Loucy (cell line): ENCODE measurements at regions not wholly inside any gene's neighbourhood (a gene's known extent, or its start where the extent isn't known, plus 50 kb on each side); places are given as distances from the start of the nearest gene placed in this dataset.

ENCODE experiments used
- H2AFZ ChIP-seq: fragments of 200-600 bp; sonication (generic); 2 replicates; pipeline ENCODE4 v1.6.0; 2016; ENCODE audit warnings: antibody characterized with exemption, mild to moderate bottlenecking, low read length, moderate library complexity
- H3F3A ChIP-seq: fragments of 200-600 bp; 2 replicates; pipeline ENCODE4 v1.6.0; 2016; ENCODE audit warnings: antibody characterized with exemption, low read depth, mild to moderate bottlenecking
- H3K27me3 ChIP-seq: fragments of 200-600 bp; sonication (generic); 2 replicates; pipeline ENCODE4 v1.6.1; 2014; ENCODE audit warnings: low read length, mild to moderate bottlenecking; ENCODE audit not compliant: insufficient read depth, poor library complexity, severe bottlenecking
- H3K36me3 ChIP-seq: fragments of 200-600 bp; sonication (generic); 2 replicates; pipeline ENCODE4 v1.6.1; 2016; ENCODE audit warnings: low read length; ENCODE audit not compliant: insufficient read depth
- H3K4me1 ChIP-seq: fragments of 200-600 bp; sonication (generic); 2 replicates; pipeline ENCODE4 v1.5.1; 2014; ENCODE audit warnings: low read length, mild to moderate bottlenecking; ENCODE audit not compliant: insufficient read depth, poor library complexity, severe bottlenecking
- H3K4me2 ChIP-seq: fragments of 200-600 bp; sonication (generic); 2 replicates; pipeline ENCODE4 v1.6.0; 2014; ENCODE audit warnings: antibody characterized with exemption, low read length, low read depth, mild to moderate bottlenecking; ENCODE audit not compliant: poor library complexity, severe bottlenecking
- H3K4me3 ChIP-seq: fragments of 200-600 bp; sonication (generic); 2 replicates; pipeline ENCODE4 v1.5.1; 2014; ENCODE audit warnings: low read length, mild to moderate bottlenecking, mixed read lengths; ENCODE audit not compliant: poor library complexity, severe bottlenecking
- H3K79me2 ChIP-seq: fragments of 200-600 bp; sonication (generic); 2 replicates; pipeline ENCODE4 v1.6.1; 2014; ENCODE audit warnings: low read length; ENCODE audit not compliant: insufficient read depth
- H3K9ac ChIP-seq: fragments of 200-600 bp; sonication (generic); 2 replicates; pipeline ENCODE4 v1.6.0; 2014; ENCODE audit warnings: mild to moderate bottlenecking, low read depth, low read length, moderate library complexity; ENCODE audit not compliant: poor library complexity, severe bottlenecking
- H3K9me2 ChIP-seq: fragments of 200-600 bp; sonication (generic); replicated peaks from 2 replicates; pipeline ENCODE4 v1.6.1; 2016; ENCODE audit warnings: low read depth, low read length, mixed read lengths
- H3K9me3 ChIP-seq: fragments of 200-600 bp; sonication (generic); 2 replicates; pipeline ENCODE4 v1.6.1; 2014; ENCODE audit warnings: mild to moderate bottlenecking, antibody characterized with exemption, low read length, low read depth; ENCODE audit not compliant: insufficient read depth
- H4K20me1 ChIP-seq: fragments of 200-600 bp; sonication (generic); 2 replicates; pipeline ENCODE4 v1.6.0; 2014; ENCODE audit warnings: antibody characterized with exemption, low read length, mild to moderate bottlenecking; ENCODE audit not compliant: insufficient read depth, poor library complexity, severe bottlenecking
- EZH2phosphoT487 ChIP-seq: fragments of 200-600 bp; IDR thresholded peaks from 2 replicates; pipeline ENCODE4 v1.6.1; 2018; ENCODE audit warnings: antibody characterized with exemption, mild to moderate bottlenecking, moderate library complexity, borderline replicate concordance
- TF ChIP-seq, protein P1 (sequence below): fragments of 200-600 bp; sonication (generic); conservative IDR thresholded peaks from 2 replicates; pipeline ENCODE4 v1.5.1; 2014; ENCODE audit warnings: mild to moderate bottlenecking, antibody characterized with exemption, low read length

DNA sequence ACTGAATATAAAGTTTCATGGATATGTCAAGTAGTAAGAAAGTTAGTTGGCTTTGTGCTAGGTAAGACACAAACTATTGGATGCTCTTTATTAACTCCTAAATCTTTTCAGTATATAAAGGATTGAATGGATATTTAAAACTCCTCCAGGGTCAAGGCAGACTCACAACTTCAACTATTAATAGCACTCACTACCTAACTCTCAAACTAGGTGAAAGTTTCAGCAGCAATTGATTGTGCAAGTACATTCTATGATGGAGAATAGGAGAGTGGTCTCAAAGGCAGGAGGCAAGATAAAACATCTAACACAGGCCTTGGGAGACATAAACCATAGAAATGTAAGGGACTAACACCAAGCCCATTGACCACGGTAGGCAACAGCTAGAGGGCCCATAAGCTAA, 328.9 kb upstream of the CHAC2 start:
- Histone ChIP-seq H3K27me3 (no peaks in the 10 kb centered on the region), H3K9me2 (no peaks in the 10 kb centered on the region), H4K20me1 (no peaks in the 10 kb centered on the region), H3K4me3 (no peak overlapping the region), H3K9me3 (no peaks in the 10 kb centered on the region), H3K4me1 (no peaks in the 10 kb centered on the region), H3K4me2 (no peak overlapping the region), H3K9ac (no peak overlapping the region), H3F3A (no peaks in the 10 kb centered on the region), H3K36me3 (no peaks in the 10 kb centered on the region), H3K79me2 (no peaks in the 10 kb centered on the region), H2AFZ (no peak overlapping the region)
- no peak for TF ChIP-seq EZH2phosphoT487
- TF ChIP-seq, protein P1, sequence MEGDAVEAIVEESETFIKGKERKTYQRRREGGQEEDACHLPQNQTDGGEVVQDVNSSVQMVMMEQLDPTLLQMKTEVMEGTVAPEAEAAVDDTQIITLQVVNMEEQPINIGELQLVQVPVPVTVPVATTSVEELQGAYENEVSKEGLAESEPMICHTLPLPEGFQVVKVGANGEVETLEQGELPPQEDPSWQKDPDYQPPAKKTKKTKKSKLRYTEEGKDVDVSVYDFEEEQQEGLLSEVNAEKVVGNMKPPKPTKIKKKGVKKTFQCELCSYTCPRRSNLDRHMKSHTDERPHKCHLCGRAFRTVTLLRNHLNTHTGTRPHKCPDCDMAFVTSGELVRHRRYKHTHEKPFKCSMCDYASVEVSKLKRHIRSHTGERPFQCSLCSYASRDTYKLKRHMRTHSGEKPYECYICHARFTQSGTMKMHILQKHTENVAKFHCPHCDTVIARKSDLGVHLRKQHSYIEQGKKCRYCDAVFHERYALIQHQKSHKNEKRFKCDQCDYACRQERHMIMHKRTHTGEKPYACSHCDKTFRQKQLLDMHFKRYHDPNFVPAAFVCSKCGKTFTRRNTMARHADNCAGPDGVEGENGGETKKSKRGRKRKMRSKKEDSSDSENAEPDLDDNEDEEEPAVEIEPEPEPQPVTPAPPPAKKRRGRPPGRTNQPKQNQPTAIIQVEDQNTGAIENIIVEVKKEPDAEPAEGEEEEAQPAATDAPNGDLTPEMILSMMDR: no peak

DNA sequence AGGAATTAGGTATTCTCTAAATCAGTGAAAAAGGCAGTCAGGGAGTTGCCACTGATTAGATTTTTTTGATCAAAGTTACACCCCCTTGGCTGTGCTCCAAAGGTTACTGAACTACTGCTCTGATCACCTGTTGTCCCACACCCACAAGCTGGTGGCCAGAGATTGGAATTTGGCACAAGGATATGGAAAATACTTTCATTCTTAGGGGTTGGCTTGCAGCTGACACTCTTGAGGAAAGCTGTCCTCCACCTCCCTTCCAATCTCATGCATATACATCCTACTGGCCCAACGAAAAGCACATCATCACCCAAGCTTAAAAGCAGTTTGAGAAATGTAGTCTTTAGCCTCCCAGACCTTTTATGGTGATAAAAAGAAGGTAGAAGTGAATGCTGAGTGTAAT, 329.5 kb upstream of the CHAC2 start:
- H3K4me3 ChIP-seq: no peak overlapping the region
- H3K27me3 ChIP-seq: no peaks in the 10 kb centered on the region
- H3K9me3 ChIP-seq: no peaks in the 10 kb centered on the region
- H2AFZ ChIP-seq: no peak overlapping the region
- H3K9ac ChIP-seq: no peak overlapping the region
- H4K20me1 ChIP-seq: no peaks in the 10 kb centered on the region
- no peak overlapping the region for H3K4me2 ChIP-seq
- H3F3A ChIP-seq: no peaks in the 10 kb centered on the region
- H3K4me1 ChIP-seq: no peaks in the 10 kb centered on the region
- H3K9me2 ChIP-seq: no peaks in the 10 kb centered on the region
- no peak for TF ChIP-seq EZH2phosphoT487
- TF ChIP-seq, protein P1: no peak
- H3K79me2 ChIP-seq: no peaks in the 10 kb centered on the region
- H3K36me3 ChIP-seq: no peaks in the 10 kb centered on the region

DNA sequence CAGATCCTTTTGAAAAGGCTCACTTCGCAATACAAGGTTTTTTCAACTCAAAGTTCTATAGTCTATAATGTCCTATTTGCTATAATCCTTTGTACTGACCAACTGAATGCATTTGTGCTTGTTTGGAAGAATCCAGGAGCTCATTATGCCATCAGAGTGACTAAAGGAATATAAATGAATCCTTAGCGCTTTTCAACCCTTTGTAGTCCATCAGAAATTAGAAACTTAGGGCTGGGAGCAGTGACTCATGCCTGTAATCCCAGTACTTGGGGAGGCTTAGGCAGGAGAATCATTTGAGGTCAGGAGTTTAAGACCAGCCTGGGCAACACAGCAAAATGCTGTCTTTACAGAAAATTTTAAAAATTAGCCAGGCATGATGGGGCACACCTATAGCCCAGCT, 330.2 kb upstream of the CHAC2 start:
- Histone ChIP-seq H2AFZ (no peak overlapping the region), H3F3A (no peaks in the 10 kb centered on the region), H3K36me3 (no peaks in the 10 kb centered on the region), H3K9ac (no peak overlapping the region), H4K20me1 (no peaks in the 10 kb centered on the region), H3K4me1 (no peaks in the 10 kb centered on the region), H3K9me2 (no peaks in the 10 kb centered on the region), H3K9me3 (no peaks in the 10 kb centered on the region), H3K79me2 (no peaks in the 10 kb centered on the region), H3K4me2 (no peak overlapping the region), H3K4me3 (no peak overlapping the region), H3K27me3 (no peaks in the 10 kb centered on the region)
- TF ChIP-seq, protein P1: no peak
- TF ChIP-seq EZH2phosphoT487: no peak
